DMS 273 (cell line): ENCODE measurements at regions not wholly inside any gene's neighbourhood (a gene's known extent, or its start where the extent isn't known, plus 50 kb on each side); places are given as distances from the start of the nearest gene placed in this dataset.
"Not testable (repeated sequence)": the region's sequence is repeated elsewhere in the genome, so short reads cannot be mapped to it uniquely, and the experiment has no call there.

Experiments
- DNase-seq: peaks from one replicate; lab custom pipeline; 2025; ENCODE audit not compliant: unreplicated experiment; lab: John Stamatoyannopoulos, UW

DNA sequence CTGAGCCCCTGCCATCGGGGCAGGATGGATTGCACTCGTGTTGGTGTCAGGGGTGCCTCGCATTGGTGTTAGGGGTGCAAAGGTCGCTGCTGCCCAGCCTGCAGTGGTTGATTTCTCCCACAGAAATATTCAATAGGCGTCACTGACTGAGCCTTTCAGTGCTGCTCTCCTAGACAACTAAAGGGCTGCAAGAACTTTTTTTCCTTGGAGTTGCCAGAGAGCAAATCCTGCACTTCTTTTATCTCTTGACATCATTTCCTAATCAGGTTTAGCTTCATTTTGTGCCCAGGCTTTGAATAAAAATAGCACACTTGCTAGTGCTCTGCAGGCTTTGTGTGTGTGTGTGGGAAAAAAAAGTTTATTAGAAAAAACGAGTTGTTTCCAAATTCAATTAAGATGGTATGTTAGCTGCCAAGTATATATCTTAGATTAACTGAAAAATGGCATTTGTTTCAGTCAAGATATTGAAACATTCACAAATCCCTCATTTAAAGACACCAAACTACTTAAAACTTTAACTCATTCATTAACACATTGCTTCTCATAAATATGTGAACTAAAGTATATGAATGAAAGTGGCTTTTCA, 125.6 kb downstream of the SOCS6 start:
- no peak for DNase-seq

DNA sequence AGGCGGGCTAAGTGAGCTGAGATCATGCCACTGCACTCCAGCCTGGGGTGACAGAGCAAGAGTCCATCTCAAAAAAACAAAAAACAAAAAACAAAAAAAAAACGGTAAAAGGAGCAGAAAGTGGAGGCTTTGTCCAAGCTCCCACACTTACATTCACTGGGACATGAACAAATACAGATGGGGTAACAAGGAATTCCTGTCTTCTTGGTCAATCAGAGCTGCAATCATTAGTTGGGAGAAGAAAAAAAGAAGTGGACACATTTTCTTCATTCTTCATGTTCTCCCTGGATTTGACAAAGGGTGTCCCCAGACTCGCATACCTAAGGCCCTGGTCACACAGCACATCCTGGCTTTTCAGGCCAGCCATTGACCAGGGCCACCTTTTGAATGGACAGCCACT, 124.6 kb downstream of the SOCS6 start:
- DNase-seq = no peak

DNA sequence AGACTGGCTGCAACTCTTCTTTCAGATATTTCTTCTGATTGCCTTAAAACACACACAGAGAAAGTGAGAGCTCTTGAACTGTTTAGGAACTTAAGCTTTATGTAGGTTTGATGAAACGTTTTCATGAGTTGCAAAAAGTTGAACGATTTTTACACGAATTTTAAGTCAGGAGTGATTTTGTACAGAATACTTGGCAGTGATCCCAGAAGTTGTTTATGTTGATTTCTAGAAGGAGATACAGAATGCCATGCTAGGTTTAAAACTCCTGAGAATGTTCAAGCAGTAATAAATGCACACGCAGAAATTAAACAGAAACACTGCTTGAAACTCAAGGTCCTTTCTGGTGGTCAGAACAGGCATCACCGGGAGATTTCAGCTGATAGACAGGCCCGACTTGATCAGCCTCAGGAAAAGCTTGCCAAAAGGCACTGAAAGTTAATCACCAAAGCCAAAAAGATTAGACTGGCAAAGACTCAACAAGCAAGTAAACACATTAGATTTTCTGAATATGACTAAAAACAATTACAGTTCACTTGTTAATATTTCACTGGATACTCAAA, 123.1 kb downstream of the SOCS6 start:
- DNase-seq = no peak

DNA sequence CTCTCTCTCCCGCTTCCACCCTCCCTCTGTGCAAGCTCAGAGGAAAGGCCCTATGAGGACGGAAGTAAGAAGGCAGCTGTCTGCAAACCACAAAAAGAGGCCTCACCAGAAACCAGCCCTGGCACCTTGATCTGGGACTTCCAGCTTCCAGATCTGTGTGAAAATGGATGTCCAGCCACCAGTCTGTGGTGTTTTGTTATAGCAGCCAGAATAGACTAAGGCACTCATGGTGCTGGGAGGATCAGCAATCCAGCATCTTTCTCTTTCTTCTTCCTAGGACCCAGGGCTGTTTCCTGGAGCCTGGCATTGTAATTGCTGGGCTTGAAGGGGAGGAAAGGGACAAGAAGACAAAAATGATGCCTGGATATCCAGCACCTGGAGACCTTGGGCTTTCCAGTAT, 122.5 kb downstream of the SOCS6 start:
- DNase-seq = no peak

DNA sequence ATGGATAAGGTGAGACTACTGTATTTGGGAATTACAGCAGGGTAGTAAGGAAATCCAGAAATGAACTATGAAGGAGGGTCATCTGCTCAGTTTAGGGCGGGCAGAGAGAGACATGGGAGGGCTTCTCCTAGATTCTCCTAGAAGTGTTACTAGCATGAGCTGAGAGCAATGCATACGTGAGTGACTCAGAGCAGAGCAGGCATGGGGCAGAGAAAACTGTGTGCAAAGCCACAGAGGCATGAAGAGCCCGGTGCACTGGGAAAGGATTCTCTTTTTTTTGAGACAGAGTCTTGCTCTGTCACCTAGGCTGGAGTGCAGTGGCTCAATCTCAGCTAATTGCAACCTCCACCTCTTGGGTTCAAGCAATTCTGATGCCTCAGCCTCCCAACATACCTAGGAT, 116.2 kb downstream of the SOCS6 start:
- DNase-seq = no peak

DNA sequence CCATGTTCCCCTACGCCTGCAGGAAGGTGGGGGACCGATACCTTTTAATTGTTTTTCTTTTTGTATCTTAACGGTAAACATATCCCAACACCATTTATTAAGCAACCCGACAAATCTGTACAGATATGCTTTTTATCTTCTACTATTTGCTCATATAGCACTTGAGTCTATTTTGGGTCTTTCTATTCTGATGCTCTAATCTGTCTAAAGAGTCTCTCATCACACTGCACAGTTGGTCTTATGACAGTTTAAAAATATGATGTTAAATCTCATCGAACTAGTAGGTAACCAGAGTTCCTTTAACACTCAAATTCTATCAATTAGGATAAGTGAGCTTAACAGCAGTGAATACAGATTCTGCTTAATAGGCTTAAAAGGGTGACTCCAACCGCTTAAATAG, 111.6 kb downstream of the SOCS6 start:
- DNase-seq = no peak

DNA sequence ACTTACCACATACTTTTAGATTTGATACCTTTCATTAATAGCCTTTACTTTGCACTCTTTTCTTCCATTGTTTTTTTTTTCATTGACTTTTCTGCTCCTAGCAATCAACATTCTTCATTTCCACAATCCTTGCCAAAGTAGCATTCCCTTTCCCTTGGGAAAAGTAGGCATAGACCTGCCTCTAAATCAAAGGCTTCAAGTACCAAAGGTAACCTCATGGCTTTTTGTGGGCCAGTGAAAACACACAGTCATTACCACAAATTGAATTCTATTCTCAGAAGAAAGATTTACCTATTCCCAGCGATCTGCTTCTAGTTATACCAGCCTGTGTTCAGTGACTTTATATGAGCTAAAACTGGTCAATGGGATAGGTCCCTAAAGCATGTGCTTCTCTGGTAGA, 109.2 kb downstream of the SOCS6 start:
- no peak for DNase-seq

DNA sequence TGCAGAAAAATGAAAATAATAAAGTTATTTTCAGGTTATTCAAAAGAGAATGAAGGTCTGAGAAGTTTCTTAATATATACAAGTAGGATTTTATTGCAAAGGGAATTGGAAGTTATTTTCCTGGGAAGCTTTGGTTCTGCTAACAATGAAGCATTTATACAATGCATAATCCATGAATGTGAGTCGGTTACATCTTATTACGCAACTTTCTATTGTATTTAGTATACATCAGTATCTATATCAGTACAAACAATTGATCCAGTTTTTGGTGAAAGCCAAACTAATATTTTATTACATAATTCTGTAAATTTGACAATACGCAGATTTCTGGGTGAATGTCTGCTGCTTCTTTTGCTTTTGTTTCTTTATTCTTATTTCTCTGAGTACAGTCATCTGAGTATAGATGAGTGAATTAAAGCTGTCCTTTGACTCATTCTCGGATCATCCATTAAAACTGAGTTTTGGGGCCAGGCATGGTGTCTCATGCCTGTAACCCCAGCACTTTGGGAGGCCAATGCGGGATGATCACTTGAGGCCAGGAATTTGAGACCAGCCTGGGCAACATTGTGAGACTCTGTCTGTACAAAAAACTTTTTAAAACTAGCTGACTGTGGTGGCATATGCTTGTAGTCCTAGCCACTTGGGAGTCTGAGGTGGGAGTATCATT, 108.5 kb downstream of the SOCS6 start:
- DNase-seq = no peak

DNA sequence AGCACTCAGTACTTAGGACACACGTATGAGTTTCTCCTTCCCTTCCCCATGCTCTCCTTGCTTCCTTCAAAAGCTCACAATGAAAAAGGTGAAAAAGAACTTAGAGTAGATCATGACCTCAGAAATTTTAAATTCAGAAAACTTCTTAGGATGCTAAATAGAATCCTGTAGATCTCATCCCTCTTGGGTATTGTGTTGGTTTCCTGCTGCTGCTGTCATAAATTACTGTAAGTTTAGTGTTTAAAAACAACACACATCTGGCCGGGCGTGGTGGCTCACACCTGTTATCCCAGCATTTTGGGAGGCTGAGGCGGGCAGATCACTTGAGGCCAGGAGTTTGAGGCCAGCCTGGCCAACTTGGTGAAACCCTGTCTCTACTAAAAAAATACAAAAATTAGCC, 106.9 kb downstream of the SOCS6 start:
- not testable (repeated sequence) for DNase-seq

DNA sequence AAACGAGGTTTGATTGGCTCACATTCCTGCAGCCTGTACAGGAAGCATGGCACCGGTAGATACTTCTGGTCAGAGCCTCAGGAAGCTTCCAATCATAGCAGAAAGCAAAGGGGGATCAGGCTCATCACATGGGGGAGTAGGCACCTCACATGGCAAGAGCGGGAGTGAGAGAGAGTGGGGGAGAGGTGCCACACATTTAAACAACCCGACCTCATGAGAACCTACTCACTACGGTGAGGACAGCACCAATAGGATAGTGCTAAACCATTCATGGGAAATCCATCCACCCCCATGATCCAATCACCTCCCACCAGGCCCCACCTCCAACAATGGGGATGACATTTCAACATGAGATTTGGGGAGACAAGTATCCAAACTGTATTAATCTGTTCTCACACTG, 105.8 kb downstream of the SOCS6 start:
- DNase-seq = no peak

DNA sequence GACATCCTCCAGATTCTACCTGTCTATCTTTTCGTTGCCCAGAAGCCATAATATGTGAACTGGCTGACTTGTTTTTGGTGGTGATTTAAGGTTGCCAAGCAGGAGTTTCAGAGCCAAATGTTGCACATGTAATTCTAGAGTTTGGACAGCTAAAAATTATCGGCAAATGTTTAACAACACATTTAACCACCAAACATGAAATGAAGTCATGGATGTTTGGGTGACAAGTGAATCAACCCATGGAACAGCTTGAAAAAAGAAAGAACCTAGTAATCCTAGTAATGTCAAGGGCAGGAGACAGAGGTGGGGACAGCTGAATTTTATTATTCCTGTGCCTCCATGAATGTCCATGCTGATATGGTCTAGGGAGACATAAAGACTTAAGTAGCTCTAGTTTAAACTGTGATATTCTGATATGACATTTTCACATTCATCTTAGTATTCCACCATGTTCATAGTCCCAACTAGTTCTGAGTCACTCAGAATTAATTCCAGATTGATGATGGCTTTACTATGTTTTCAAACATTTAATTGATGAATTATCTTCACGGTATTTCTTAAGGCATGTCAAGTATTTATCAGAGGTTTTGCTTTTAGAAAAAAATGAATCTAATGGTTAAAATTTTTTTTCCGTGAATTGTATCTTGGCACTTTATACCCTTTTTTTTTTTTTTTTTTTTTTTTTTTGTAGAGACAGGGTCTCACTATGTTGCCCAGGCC, 101.7 kb downstream of the SOCS6 start:
- DNase-seq = no peak

DNA sequence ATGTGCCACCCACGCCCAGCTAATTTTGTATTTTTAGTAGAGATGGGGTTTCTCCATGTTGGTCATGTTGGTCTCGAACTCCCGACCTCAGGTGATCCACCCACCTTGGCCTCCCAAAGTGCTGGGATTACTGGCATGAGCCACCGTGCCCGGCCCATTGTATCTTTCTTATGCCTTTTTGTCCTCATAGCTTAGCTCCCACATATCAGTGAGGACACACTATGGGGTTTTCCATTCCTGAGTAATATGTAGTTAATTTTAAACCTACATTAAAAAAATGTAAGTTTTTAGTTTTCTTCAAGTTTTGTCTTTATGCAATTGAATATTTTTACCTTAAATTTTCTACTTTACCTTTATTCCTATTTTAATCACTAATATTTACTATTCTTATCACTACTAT, 100.2 kb downstream of the SOCS6 start:
- not testable (repeated sequence) for DNase-seq

DNA sequence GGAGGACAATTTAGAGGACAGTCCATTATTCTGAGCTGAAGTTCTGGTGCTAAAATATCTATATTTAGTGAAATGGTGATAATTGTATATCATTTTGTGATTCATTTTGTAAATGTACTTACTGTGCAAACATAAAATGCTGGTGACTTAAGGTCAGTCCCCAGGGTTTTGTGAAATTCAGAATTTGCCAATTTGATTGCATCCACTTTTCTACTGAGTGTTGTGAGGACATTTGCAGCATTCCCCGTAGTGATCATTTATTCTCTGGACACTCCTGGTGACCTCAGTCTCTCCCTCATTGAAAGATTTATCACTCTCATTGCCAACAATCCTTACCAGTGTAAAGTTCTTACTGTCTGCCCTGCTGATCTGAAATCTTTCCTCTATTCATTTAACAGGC, 98.2 kb downstream of the SOCS6 start:
- DNase-seq = no peak

DNA sequence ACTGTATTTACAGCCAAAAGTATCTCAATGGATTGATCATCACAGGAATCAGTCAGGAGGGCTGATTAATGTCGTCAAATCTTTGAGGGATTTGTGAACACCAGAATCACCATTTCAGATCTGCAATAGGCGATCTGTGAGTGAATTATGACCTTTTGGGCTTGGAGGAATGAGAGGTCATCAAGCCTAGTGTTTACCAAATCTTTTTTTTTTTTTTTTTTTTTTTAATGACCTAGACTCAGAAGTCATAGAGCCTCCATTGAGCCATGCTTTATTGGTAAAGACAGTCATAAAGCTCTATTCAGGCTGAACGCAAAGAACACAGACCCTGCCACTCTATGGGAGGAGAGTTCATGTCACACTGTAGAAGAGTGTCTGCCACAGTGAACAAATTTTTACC, 97.7 kb downstream of the SOCS6 start:
- no peak for DNase-seq

DNA sequence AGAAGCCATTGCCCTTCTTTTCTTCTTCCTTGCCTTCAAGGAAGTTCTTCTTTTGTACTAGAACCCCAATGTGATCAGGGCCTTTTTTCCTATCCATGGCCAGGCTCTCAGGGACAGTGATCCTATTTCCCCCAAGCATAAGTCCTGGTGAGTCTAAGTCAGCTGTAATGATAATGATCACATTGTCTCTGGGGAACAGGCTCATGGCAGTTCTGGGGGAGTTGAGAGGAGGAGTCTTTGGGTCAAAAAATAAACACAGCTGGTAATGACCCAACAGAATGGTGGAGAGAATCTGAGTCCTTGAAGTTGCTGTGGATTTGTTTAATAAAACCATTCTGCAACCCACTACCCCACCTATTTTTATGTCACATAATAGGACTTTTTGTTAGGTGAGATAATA, 96.6 kb downstream of the SOCS6 start:
- no peak for DNase-seq

DNA sequence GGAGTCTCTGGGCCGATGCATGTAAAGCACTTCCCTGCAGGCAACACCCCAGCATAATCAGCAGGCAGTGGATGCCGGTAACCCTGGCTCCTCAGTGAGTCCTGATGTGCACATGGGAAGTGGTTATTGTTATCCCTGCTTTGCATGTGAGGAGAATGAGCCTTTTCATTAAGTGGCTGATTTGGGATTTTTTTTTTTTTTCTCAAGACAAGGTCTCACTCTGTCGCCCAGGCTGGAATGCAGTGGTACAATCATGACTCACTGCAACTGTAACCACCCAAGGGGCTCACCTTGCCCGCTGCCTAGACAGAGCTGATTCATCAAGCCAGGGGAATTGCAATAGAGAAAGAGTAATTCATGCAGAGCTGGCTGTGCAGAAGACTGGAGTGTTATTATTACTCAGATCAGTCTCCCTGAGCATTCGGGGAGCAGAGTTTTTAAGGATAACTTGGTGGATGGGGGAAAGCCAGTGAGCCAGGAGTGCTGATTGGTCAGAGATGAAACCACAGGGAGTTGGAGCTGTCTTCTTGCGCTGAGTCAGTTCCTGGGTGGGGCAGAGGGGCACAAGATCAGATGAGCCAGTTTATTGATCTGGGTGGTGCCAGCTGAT, 95.4 kb downstream of the SOCS6 start:
- DNase-seq = no peak

DNA sequence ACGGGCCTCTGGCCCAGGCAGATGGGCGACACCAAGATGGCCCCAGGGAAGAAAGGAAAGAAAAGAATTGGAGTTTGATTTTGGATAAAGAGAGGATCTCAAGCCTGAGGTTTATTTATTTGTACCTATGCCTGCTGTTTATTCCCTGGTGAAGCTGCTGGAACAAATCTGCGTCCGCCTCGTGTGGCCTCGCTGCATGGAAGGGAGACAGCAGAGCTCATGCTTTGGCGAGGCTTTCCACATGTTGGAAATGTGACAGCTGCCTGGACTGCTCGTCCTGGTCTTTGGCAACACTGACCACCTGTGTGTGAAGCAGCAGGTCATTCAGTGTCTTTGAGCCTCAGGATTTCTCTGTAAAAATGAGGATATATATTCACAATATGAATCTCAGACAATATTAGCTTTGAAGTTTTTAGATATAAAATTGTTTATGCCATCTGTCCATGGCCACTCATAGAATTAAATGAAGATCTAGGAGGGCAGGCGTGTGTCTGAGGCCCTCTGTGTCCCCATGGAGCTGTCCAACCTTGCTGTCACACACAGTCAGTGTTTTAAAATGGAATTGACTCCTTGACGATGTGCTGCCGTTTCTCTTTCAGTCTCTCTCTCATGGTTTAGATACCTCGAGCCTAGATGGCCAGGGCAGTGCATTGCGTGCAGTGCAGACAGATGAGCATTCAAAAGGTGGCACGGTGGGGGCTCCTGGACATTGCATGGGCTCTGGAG, 94.3 kb downstream of the SOCS6 start:
- no peak for DNase-seq

DNA sequence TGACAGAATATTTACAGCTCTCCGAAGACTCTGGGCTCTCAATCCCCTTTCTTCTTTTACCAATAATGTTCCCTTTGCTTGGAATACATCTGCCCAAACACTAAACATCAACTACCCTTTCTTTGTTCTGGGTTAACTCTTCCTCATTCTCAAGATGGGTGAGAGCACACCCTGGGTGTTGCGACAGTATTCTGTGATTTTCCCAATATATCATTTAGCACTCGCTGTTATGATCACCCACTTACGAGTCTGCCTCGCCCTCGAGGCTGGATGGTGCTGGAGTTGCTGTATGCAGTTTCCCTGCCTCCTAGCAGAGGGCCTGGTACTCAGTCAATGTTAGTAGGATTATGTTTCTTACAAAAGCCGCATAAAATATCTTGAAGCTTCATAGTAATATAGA, 93.2 kb downstream of the SOCS6 start:
- DNase-seq = no peak

DNA sequence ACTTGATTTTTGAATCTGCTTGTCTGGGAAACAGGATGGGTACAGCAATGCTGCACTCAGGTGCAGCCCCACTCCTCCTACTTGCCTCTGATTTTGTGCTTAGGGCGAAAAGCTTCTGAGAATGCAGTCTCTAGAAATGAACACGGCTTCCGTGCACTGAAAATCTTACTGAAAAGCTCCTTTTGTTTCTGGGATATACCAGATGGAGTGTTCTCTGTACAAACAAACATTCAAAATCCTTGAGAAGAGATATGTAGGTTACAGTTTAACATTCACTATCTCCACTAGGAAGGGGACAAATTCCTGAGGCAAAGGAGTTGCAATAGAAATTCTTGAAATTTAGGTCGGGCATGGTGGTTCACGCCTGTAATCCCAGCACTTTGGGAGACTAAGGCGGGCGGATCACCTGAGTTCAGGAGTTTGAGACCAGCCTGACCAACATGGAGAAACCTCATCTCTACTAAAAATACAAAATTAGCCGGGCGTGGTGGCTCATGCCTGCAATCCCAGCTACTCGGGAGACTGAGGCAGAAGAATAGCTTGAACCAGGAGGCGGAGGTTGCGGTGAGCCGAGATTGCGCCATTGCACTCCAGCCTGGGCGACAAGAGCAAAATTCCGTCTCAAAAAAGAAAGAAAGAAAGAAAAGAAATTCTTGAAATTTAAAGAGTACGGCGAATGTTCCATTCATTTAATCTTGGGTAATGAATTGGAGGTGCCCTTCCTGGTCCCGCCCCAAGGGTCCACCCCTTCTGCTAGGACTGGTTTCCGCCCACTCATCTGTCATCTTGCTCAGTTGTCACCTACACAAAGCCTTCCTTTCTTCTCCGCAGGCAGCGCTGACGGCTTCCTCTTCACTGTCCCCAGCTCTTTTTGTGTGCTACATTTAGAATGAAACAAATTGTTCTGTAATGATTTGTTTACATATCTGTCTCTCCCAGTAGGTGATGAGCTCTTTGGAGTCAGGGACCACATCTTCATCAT, 92.4 kb downstream of the SOCS6 start:
- DNase-seq = no peak
